ENCODE measurements at regions not wholly inside any gene's neighbourhood (a gene's known extent, or its start where the extent isn't known, plus 50 kb on each side); places are given as distances from the start of the nearest gene placed in this dataset.
"Not testable (repeated sequence)": the region's sequence is repeated elsewhere in the genome, so short reads cannot be mapped to it uniquely, and the experiment has no call there.

DNA sequence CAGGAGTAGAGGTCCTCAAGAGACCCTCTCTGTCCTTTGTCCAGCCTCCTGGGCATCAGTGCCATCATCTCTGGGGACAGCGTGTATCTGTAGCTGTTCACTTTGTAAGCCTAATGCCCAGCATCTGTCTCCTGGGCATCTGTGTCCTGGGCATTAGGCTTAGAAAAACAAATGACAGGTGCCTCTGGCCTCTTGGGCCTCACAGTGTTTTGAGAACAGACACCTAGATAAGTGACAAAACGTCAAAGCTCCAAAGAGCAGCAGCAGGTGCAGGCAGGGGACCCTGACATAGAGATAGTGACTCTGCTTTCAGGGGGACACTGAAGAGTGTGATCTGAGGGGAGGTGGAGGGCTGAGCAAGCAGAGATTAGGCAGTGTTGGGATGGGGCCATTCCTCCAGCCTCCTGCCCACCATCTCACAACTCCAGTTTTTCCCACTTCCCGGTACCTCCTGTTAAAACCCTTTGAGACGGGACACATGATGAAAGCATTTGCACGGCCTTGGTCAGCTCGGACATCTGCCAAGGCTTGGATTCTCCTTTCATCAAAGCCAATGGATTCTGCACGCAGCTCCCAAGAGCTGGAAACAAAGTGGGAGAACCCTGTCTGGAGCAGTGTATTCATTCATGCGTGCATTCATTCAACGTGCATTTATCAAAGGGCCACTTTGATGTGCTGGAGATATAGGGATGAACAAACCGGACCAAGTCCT lies 55.5 kb upstream of the CD93 start:
- Histone ChIP-seq H3K4me3 (no peak overlapping the region), H3K27me3 (no peaks in the 10 kb centered on the region), H3K27ac (peak overlapping the region; percentile 85), H3K4me1 (peaks cover 30% of the 10 kb centered on the region), H3K9me3 (no peaks in the 10 kb centered on the region), H3K36me3 (no peaks in the 10 kb centered on the region)
- TF ChIP-seq, protein P1, sequence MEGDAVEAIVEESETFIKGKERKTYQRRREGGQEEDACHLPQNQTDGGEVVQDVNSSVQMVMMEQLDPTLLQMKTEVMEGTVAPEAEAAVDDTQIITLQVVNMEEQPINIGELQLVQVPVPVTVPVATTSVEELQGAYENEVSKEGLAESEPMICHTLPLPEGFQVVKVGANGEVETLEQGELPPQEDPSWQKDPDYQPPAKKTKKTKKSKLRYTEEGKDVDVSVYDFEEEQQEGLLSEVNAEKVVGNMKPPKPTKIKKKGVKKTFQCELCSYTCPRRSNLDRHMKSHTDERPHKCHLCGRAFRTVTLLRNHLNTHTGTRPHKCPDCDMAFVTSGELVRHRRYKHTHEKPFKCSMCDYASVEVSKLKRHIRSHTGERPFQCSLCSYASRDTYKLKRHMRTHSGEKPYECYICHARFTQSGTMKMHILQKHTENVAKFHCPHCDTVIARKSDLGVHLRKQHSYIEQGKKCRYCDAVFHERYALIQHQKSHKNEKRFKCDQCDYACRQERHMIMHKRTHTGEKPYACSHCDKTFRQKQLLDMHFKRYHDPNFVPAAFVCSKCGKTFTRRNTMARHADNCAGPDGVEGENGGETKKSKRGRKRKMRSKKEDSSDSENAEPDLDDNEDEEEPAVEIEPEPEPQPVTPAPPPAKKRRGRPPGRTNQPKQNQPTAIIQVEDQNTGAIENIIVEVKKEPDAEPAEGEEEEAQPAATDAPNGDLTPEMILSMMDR (IDR thresholded peaks at IDR 0.05), result no peak
- intact Hi-C loops (cut with DNase I), result no loop called here
- ATAC-seq (no peak), DNase-seq (no peak)

DNA sequence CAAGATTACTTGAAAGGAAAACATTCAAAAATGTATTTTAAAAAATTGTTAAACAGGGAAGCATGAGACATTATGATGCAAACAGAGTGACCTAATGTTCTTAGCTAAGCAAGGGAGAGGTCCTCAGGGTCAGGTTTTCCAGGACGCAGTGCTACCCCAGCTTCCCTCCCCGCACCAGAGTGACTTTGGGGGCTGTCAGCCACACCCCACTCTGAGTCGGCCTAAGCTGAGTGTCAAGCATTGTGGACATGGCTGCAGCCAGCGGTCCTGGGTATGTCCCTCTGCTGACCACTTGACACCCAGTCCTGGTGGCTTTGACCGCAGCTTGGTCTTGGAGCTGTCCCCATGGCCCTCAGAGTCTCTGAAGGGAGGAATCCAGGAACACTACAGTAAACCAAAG lies 54.9 kb upstream of the CD93 start:
- peak overlapping the region; percentile 6 for H3K27ac ChIP-seq
- no peak overlapping the region for H3K4me3 ChIP-seq
- no peaks in the 10 kb centered on the region for H3K27me3 ChIP-seq
- no peak for DNase-seq
- TF ChIP-seq, protein P1 (IDR thresholded peaks at IDR 0.05), result no peak
- peak; percentile 39 for ATAC-seq
- H3K9me3 ChIP-seq, result no peaks in the 10 kb centered on the region
- intact Hi-C loops (cut with DNase I), result no loop called here
- H3K36me3 ChIP-seq, result no peaks in the 10 kb centered on the region
- peaks cover 34% of the 10 kb centered on the region for H3K4me1 ChIP-seq

DNA sequence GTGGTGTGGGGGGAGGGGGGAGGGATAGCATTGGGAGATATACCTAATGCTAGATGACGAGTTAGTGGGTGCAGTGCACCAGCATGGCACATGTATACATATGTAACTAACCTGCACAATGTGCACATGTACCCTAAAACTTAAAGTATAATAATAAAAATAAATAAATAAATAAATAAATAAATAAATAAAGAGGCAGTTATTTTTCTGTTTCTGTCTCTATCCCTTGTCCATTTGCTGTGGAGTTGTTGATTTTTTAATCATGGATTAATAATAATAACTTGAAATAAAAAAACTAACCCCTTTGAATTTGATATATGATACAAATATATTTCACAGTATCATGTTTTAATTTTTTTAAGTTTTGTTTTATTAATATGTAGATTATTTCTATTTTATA lies 53.9 kb upstream of the CD93 start:
- H3K9me3 ChIP-seq; intact Hi-C loops (cut with DNase I); H3K36me3 ChIP-seq; H3K27me3 ChIP-seq; H3K27ac ChIP-seq; DNase-seq; H3K4me3 ChIP-seq; ATAC-seq: not testable (repeated sequence)
- peaks cover 36% of the 10 kb centered on the region for H3K4me1 ChIP-seq

DNA sequence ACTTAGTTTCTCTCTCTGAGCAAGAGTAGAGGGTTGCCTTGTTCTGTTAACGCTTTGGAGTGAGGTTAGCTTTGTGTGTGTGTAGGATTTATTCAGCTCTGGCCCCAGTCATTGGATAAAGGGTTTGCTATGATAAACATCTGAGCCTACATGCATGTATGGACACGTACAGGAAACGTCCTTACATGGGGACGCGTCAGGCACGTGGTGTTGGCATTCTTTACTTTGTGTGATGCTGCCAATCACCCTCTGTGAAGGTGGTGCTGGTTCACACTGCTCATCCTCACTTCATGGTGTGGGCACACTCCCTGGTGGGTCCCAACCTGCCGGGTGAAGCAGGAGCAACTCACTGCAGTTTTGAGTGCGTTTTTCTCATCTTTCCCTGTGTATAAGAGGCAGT lies 53.4 kb upstream of the CD93 start:
- H3K9me3 ChIP-seq, result no peaks in the 10 kb centered on the region
- no peaks in the 10 kb centered on the region for H3K27me3 ChIP-seq
- no peak overlapping the region for H3K4me3 ChIP-seq
- no peak for ATAC-seq
- H3K36me3 ChIP-seq, result no peaks in the 10 kb centered on the region
- H3K4me1 ChIP-seq, result peaks cover 36% of the 10 kb centered on the region
- H3K27ac ChIP-seq, result no peak overlapping the region
- intact Hi-C loops (cut with DNase I), result no loop called here
- DNase-seq, result no peak
- TF ChIP-seq, protein P1 (IDR thresholded peaks at IDR 0.05), result no peak

DNA sequence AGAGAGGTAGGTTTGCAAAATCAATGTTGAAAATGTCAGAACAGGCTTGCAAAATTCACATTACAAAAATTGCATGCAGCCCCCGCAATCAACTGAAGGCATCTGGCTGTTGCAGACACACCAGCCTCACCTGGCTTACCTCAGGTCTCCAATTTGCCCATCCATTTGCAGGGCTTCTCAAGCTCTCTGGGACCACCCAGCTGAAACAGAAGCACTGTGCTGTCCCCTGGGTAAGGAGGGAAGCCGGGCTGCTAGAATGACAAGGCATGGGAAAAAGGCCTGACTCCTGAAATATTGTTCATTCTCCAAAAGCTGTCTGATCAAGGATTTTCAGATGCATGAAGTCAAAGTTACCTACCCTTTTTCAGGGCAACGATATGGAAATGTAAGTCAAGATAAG lies 52.6 kb upstream of the CD93 start:
- intact Hi-C loops (cut with DNase I), result no loop called here
- H3K4me1 ChIP-seq, result peaks cover 36% of the 10 kb centered on the region
- no peaks in the 10 kb centered on the region for H3K27me3 ChIP-seq
- H3K36me3 ChIP-seq, result no peaks in the 10 kb centered on the region
- H3K4me3 ChIP-seq, result no peak overlapping the region
- H3K9me3 ChIP-seq, result no peaks in the 10 kb centered on the region
- H3K27ac ChIP-seq, result no peak overlapping the region
- DNase-seq, result no peak
- ATAC-seq, result no peak
- TF ChIP-seq, protein P1 (IDR thresholded peaks at IDR 0.05), result no peak

- ATAC-seq (no peak), DNase-seq (no peak)
- Histone ChIP-seq H3K27ac (no peak overlapping the region), H3K4me1 (peaks cover 36% of the 10 kb centered on the region), H3K9me3 (no peaks in the 10 kb centered on the region), H3K27me3 (no peaks in the 10 kb centered on the region), H3K4me3 (no peak overlapping the region), H3K36me3 (no peaks in the 10 kb centered on the region)
- intact Hi-C loops (cut with DNase I), result no loop called here
- TF ChIP-seq, protein P1 (IDR thresholded peaks at IDR 0.05), result no peak
Measured at GRCh38 chr20:23138226-23138625, 52.1 kb upstream of the CD93 start.
